ENCODE measurements at regions not wholly inside any gene's neighbourhood (a gene's known extent, or its start where the extent isn't known, plus 50 kb on each side); places are given as distances from the start of the nearest gene placed in this dataset.

- Histone ChIP-seq H3K79me2 (ENCODE audit: control insufficient read depth, insufficient read depth, low read length) (no peaks in the 10 kb centered on the region), H3K4me3 (no peak overlapping the region), H3K9me1 (ENCODE audit: control insufficient read depth, insufficient read depth, low read length) (no peaks in the 10 kb centered on the region), H3K36me3 (ENCODE audit: control insufficient read depth, insufficient read depth, low read length) (no peaks in the 10 kb centered on the region), H3K4me1 (replicated peaks in 1 of 2; ENCODE audit: control insufficient read depth in 2 of 2, insufficient read depth in 2 of 2, low read length in 2 of 2) (no peaks in the 10 kb centered on the region), H3K4me2 (ENCODE audit: insufficient read depth, low read length) (no peak overlapping the region), H3K27ac (ENCODE audit: extremely low read depth, low read depth, low read length) (no peak overlapping the region), H3K9me3 (replicated peaks; ENCODE audit: control insufficient read depth, insufficient read depth, low read depth, low read length) (no peaks in the 10 kb centered on the region), H2AFZ (ENCODE audit: low read depth, low read length) (no peak overlapping the region), H3K27me3 (ENCODE audit: control insufficient read depth in 2 of 2, insufficient read depth in 2 of 2, low read length in 2 of 2) (peaks cover 6 to 15% of the 10 kb centered on the region in 2 experiments; a peak in 2 of 5 replicates), H4K20me1 (replicated peaks; ENCODE audit: control insufficient read depth, insufficient read depth, low read length) (no peaks in the 10 kb centered on the region), H3K9ac (ENCODE audit: insufficient read depth in 1 of 2, low read depth in 2 of 2, low read length in 2 of 2) (no peak overlapping the region)
- POLR2A ChIA-PET, result no interaction called here
- CTCF ChIA-PET (ENCODE audit: low intra/inter-chr PET ratio), result no interaction called here
- in situ Hi-C loops (cut with MboI) (no loop called here), intact Hi-C loops (cut with micrococcal nuclease) (no loop called here)
- 0% methylated on average over 5 of the region's 5 CpGs for WGBS (ENCODE audit: insufficient coverage, low coverage, missing lambda C conversion rate)
- no TSS peak for BruUV-seq (replicated peaks)
- FAIRE-seq (no peak), DNase-seq (ENCODE audit: extremely low read depth in 1 of 4, low spot score in 3 of 4) (no peak), ATAC-seq (no peak)
- TF ChIP-seq TAF15 (IDR thresholded peaks at IDR 0.05; ENCODE audit: low read depth, low read length) (no peak), BACH1 (tag; IDR thresholded peaks at IDR 0.05) (no peak), POLR2H (tag; IDR thresholded peaks at IDR 0.05; ENCODE audit: low read depth) (no peak), XRCC4 (IDR thresholded peaks at IDR 0.05; ENCODE audit: extremely low read depth, insufficient read depth, insufficient read length) (no peak), FOXK1 (CRISPR knock-in tag; IDR thresholded peaks at IDR 0.05; ENCODE audit: borderline replicate concordance) (no peak), NR2C1 (IDR thresholded peaks at IDR 0.05) (no peak), NR2C1 (tag; IDR thresholded peaks at IDR 0.05) (no peak), MXD1 (CRISPR knock-in tag; IDR thresholded peaks at IDR 0.05; ENCODE audit: borderline replicate concordance, poor library complexity, severe bottlenecking) (no peak), PTBP1 (IDR thresholded peaks at IDR 0.05; ENCODE audit: low read depth, low read length) (no peak), RBFOX2 (IDR thresholded peaks at IDR 0.05; ENCODE audit: low read depth, low read length) (no peak), YBX1 (IDR thresholded peaks at IDR 0.05) (no peak), NFIX (CRISPR knock-in tag; IDR thresholded peaks at IDR 0.05; ENCODE audit: low read depth) (no peak), ZFP30 (CRISPR knock-in tag; IDR thresholded peaks at IDR 0.05; ENCODE audit: borderline replicate concordance) (no peak), ESRRB (CRISPR knock-in tag; IDR thresholded peaks at IDR 0.05; ENCODE audit: borderline replicate concordance) (no peak), POLR3G (IDR thresholded peaks at IDR 0.05; ENCODE audit: extremely low read depth, insufficient read length, insufficient replicate concordance) (no peak), LARP7 (IDR thresholded peaks at IDR 0.05) (no peak), MAZ (CRISPR knock-in tag; conservative IDR thresholded peaks at IDR 0.05 in 1 of 2, IDR thresholded peaks at IDR 0.05 in 1 of 2) (no peak), ADNP (tag; IDR thresholded peaks at IDR 0.05) (no peak), ZNF134 (CRISPR knock-in tag; conservative IDR thresholded peaks at IDR 0.05) (no peak), HDAC6 (IDR thresholded peaks at IDR 0.05; ENCODE audit: low read depth, low read length) (no peak), PHB (CRISPR knock-in tag; IDR thresholded peaks at IDR 0.05) (no peak)
Measured at GRCh38 chr3:139728414-139728813, 50.6 kb upstream of the NMNAT3 start.
